ENCODE measurements at regions not wholly inside any gene's neighbourhood (a gene's known extent, or its start where the extent isn't known, plus 50 kb on each side); places are given as distances from the start of the nearest gene placed in this dataset.

GRCh38 chr2:108067820-108068405, 81.6 kb downstream of the SLC5A7 start:
- 0 out of 2 replicates have a peak, but pooled peaks cover 3% of the 10 kb centered on the region for H3K27me3 ChIP-seq (ENCODE audit: insufficient read depth, low read length)
- H3K4me3 ChIP-seq (ENCODE audit: low read depth, low read length): no peak overlapping the region
- no peak overlapping the region for H2AFZ ChIP-seq (ENCODE audit: low read length, unreplicated experiment)
- H3K4me1 ChIP-seq (ENCODE audit: control insufficient read depth, insufficient read depth, low read length, unreplicated experiment): no peaks in the 10 kb centered on the region
- no peak overlapping the region for H3K27ac ChIP-seq (ENCODE audit: low read depth, low read length)
- H3K79me2 ChIP-seq (ENCODE audit: control insufficient read depth, insufficient read depth, low read length, unreplicated experiment): no peaks in the 10 kb centered on the region
- H3K36me3 ChIP-seq (ENCODE audit: insufficient read depth, low read length): no peaks in the 10 kb centered on the region

- Histone ChIP-seq H3K36me3 (ENCODE audit: insufficient read depth, low read length) (no peaks in the 10 kb centered on the region), H3K27ac (ENCODE audit: low read depth, low read length) (no peak overlapping the region), H3K4me1 (ENCODE audit: control insufficient read depth, insufficient read depth, low read length, unreplicated experiment) (no peaks in the 10 kb centered on the region), H3K27me3 (ENCODE audit: insufficient read depth, low read length) (peaks cover 3% of the 10 kb centered on the region; the same call in 1 of the 2 replicates), H3K4me3 (ENCODE audit: low read depth, low read length) (no peak overlapping the region), H3K79me2 (ENCODE audit: control insufficient read depth, insufficient read depth, low read length, unreplicated experiment) (no peaks in the 10 kb centered on the region), H2AFZ (ENCODE audit: low read length, unreplicated experiment) (no peak overlapping the region)
Measured at GRCh38 chr2:108069515-108070310, 83.4 kb downstream of the SLC5A7 start.

- H2AFZ ChIP-seq (ENCODE audit: low read length, unreplicated experiment): no peak overlapping the region
- no peak overlapping the region for H3K27ac ChIP-seq (ENCODE audit: low read depth, low read length)
- H3K79me2 ChIP-seq (ENCODE audit: control insufficient read depth, insufficient read depth, low read length, unreplicated experiment): no peaks in the 10 kb centered on the region
- H3K4me3 ChIP-seq (ENCODE audit: low read depth, low read length): no peak overlapping the region
- H3K27me3 ChIP-seq (ENCODE audit: insufficient read depth, low read length): peaks cover 7% of the 10 kb centered on the region; the same call in 1 of the 2 replicates
- H3K4me1 ChIP-seq (ENCODE audit: control insufficient read depth, insufficient read depth, low read length, unreplicated experiment): no peaks in the 10 kb centered on the region
- H3K36me3 ChIP-seq (ENCODE audit: insufficient read depth, low read length): no peaks in the 10 kb centered on the region
Measured at GRCh38 chr2:108073415-108074072, 87.2 kb downstream of the SLC5A7 start.

DNA sequence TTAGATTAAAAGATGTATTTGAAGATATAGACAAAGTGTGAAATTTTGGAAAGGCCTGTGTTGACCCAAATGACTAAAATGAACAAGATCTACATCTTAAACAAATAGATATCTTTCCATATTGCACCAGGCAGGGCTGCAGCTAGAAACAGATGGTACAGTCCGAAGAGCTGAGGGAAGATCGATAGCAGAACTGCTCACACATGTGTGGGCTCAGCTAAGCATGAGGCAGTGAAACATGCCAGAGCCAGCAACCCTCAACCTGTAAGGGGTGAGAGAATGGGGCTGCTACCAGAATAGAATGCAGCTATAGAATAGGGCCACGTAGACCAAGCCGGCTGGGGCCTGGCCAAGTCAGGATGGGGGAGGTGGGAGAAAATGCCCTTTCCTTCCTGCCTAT, 87.8 kb downstream of the SLC5A7 start:
- Histone ChIP-seq H3K27ac (ENCODE audit: low read depth, low read length) (no peak overlapping the region), H3K36me3 (ENCODE audit: insufficient read depth, low read length) (no peaks in the 10 kb centered on the region)

GRCh38 chr2:108074946-108075345, 88.6 kb downstream of the SLC5A7 start:
- H3K4me3 ChIP-seq (ENCODE audit: low read depth, low read length): no peak overlapping the region
- H3K4me1 ChIP-seq (ENCODE audit: control insufficient read depth, insufficient read depth, low read length, unreplicated experiment): no peaks in the 10 kb centered on the region
- H3K27ac ChIP-seq (ENCODE audit: low read depth, low read length): no peak overlapping the region
- H2AFZ ChIP-seq (ENCODE audit: low read length, unreplicated experiment): no peak overlapping the region
- H3K36me3 ChIP-seq (ENCODE audit: insufficient read depth, low read length): no peaks in the 10 kb centered on the region
- peaks cover 7% of the 10 kb centered on the region; the same call in 1 of the 2 replicates for H3K27me3 ChIP-seq (ENCODE audit: insufficient read depth, low read length)
- no peaks in the 10 kb centered on the region for H3K79me2 ChIP-seq (ENCODE audit: control insufficient read depth, insufficient read depth, low read length, unreplicated experiment)

More for the DNA sequence above, 87.8 kb downstream of the SLC5A7 start:
- Histone ChIP-seq H3K27me3 (ENCODE audit: insufficient read depth, low read length) (peaks cover 7% of the 10 kb centered on the region; the same call in 1 of the 2 replicates), H3K4me1 (ENCODE audit: control insufficient read depth, insufficient read depth, low read length, unreplicated experiment) (no peaks in the 10 kb centered on the region), H3K4me3 (ENCODE audit: low read depth, low read length) (no peak overlapping the region), H3K79me2 (ENCODE audit: control insufficient read depth, insufficient read depth, low read length, unreplicated experiment) (no peaks in the 10 kb centered on the region), H2AFZ (ENCODE audit: low read length, unreplicated experiment) (no peak overlapping the region)

DNA sequence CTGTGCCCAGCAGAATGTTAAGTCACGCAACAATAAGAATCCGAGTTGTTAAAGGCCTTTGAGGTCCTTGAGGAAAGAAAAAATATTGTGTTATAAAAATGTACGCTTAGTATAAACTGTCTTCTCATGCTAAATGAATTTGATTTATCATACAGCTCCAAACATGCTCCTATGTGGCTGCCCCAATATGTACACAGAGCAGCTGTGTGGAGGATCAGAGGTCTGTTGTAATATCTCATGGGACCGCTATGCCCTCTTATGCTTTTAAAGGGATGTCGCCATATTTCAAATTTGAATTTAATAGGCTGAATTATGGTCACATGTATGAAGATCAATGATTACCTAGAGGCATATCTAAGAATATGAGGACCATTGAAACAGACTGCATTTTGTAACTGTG, 90.2 kb downstream of the SLC5A7 start:
- H3K4me3 ChIP-seq (ENCODE audit: low read depth, low read length): no peak overlapping the region
- H3K27ac ChIP-seq (ENCODE audit: low read depth, low read length): no peak overlapping the region
- no peak overlapping the region for H2AFZ ChIP-seq (ENCODE audit: low read length, unreplicated experiment)
- H3K79me2 ChIP-seq (ENCODE audit: control insufficient read depth, insufficient read depth, low read length, unreplicated experiment): no peaks in the 10 kb centered on the region
- H3K4me1 ChIP-seq (ENCODE audit: control insufficient read depth, insufficient read depth, low read length, unreplicated experiment): no peaks in the 10 kb centered on the region
- H3K27me3 ChIP-seq (ENCODE audit: insufficient read depth, low read length): peaks cover 7% of the 10 kb centered on the region; the same call in 1 of the 2 replicates
- H3K36me3 ChIP-seq (ENCODE audit: insufficient read depth, low read length): no peaks in the 10 kb centered on the region

- H3K36me3 ChIP-seq (ENCODE audit: insufficient read depth, low read length): no peaks in the 10 kb centered on the region
- H3K4me3 ChIP-seq (ENCODE audit: low read depth, low read length): no peak overlapping the region
- no peak overlapping the region for H3K27ac ChIP-seq (ENCODE audit: low read depth, low read length)
- no peaks in the 10 kb centered on the region for H3K4me1 ChIP-seq (ENCODE audit: control insufficient read depth, insufficient read depth, low read length, unreplicated experiment)
- no peak overlapping the region for H2AFZ ChIP-seq (ENCODE audit: low read length, unreplicated experiment)
- H3K27me3 ChIP-seq (ENCODE audit: insufficient read depth, low read length): peaks cover 7% of the 10 kb centered on the region; the same call in 1 of the 2 replicates
- no peaks in the 10 kb centered on the region for H3K79me2 ChIP-seq (ENCODE audit: control insufficient read depth, insufficient read depth, low read length, unreplicated experiment)
Measured at GRCh38 chr2:108079736-108080135, 93.4 kb downstream of the SLC5A7 start.

GRCh38 chr2:108080177-108080576, 93.9 kb downstream of the SLC5A7 start:
- H3K4me1 ChIP-seq (ENCODE audit: control insufficient read depth, insufficient read depth, low read length, unreplicated experiment): no peaks in the 10 kb centered on the region
- H3K36me3 ChIP-seq (ENCODE audit: insufficient read depth, low read length): no peaks in the 10 kb centered on the region
- H3K79me2 ChIP-seq (ENCODE audit: control insufficient read depth, insufficient read depth, low read length, unreplicated experiment): no peaks in the 10 kb centered on the region
- H3K4me3 ChIP-seq (ENCODE audit: low read depth, low read length): no peak overlapping the region
- no peak overlapping the region for H3K27ac ChIP-seq (ENCODE audit: low read depth, low read length)
- H2AFZ ChIP-seq (ENCODE audit: low read length, unreplicated experiment): no peak overlapping the region
- H3K27me3 ChIP-seq (ENCODE audit: insufficient read depth, low read length): peaks cover 5% of the 10 kb centered on the region; the same call in 1 of the 2 replicates

- H3K4me1 ChIP-seq (ENCODE audit: control insufficient read depth, insufficient read depth, low read length, unreplicated experiment): no peaks in the 10 kb centered on the region
- no peaks in the 10 kb centered on the region for H3K79me2 ChIP-seq (ENCODE audit: control insufficient read depth, insufficient read depth, low read length, unreplicated experiment)
- H3K36me3 ChIP-seq (ENCODE audit: insufficient read depth, low read length): no peaks in the 10 kb centered on the region
- H3K4me3 ChIP-seq (ENCODE audit: low read depth, low read length): no peak overlapping the region
- H2AFZ ChIP-seq (ENCODE audit: low read length, unreplicated experiment): no peak overlapping the region
- H3K27ac ChIP-seq (ENCODE audit: low read depth, low read length): no peak overlapping the region
- no peaks in the 10 kb centered on the region for H3K27me3 ChIP-seq (ENCODE audit: insufficient read depth, low read length)
Measured at GRCh38 chr2:108082978-108083377, 96.7 kb downstream of the SLC5A7 start.

- Histone ChIP-seq H2AFZ (ENCODE audit: low read length, unreplicated experiment) (no peak overlapping the region), H3K79me2 (ENCODE audit: control insufficient read depth, insufficient read depth, low read length, unreplicated experiment) (no peaks in the 10 kb centered on the region), H3K4me3 (ENCODE audit: low read depth, low read length) (no peak overlapping the region), H3K4me1 (ENCODE audit: control insufficient read depth, insufficient read depth, low read length, unreplicated experiment) (no peaks in the 10 kb centered on the region), H3K27ac (ENCODE audit: low read depth, low read length) (no peak overlapping the region), H3K36me3 (ENCODE audit: insufficient read depth, low read length) (no peaks in the 10 kb centered on the region), H3K27me3 (ENCODE audit: insufficient read depth, low read length) (no peaks in the 10 kb centered on the region)
Measured at GRCh38 chr2:108084311-108084710, 98.0 kb downstream of the SLC5A7 start.
